ENCODE measurements at regions not wholly inside any gene's neighbourhood (a gene's known extent, or its start where the extent isn't known, plus 50 kb on each side); places are given as distances from the start of the nearest gene placed in this dataset.

- no peak for TF ChIP-seq CTCF (optimal IDR thresholded peaks at IDR 0.05 in 1 of 3, IDR thresholded peaks at IDR 0.05 in 1 of 3, conservative IDR thresholded peaks at IDR 0.05 in 1 of 3; ENCODE audit: extremely low read depth in 1 of 3, insufficient read depth in 2 of 3, low read length in 3 of 3)
- no peak for TF ChIP-seq EZH2 (IDR thresholded peaks at IDR 0.05; ENCODE audit: low read length)
Observed at GRCh38 chr16:5333126-5333525, 235.5 kb upstream of the EEF2KMT start.

All from keratinocyte (primary cell).